Hematopoietic multipotent progenitor cell treated with erythropoietin and hydrocortisone succinate and interleukin-3 and kit ligand, for 17 days (in vitro differentiated cells): ENCODE measurements at regions not wholly inside any gene's neighbourhood (a gene's known extent, or its start where the extent isn't known, plus 50 kb on each side); places are given as distances from the start of the nearest gene placed in this dataset.

ENCODE experiments used
- DNase-seq: peaks from one replicate; pipeline ENCODE4 v3.0.0-alpha.2; 2015; ENCODE audit warnings: low spot score

DNA sequence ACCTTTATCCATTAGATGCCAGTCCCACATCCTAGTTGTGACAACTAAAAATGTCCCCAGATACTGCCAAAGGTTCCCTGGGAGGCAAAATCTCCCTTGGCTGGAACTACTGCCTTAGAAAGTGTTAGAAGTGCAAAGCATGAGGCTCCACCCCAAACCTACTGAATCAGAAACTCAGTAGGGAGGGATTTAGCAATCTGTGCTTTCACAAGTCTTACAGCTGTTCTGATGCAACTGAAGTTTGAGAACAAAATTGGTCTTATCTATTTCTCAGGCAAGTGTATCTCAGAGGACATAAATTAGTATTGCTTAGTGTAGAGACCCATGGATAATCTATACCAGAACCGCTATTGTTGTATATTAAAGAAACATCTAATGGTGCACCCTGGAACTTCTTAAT is 70.2 kb downstream of the CLDN1 start:
- DNase-seq = no peak

DNA sequence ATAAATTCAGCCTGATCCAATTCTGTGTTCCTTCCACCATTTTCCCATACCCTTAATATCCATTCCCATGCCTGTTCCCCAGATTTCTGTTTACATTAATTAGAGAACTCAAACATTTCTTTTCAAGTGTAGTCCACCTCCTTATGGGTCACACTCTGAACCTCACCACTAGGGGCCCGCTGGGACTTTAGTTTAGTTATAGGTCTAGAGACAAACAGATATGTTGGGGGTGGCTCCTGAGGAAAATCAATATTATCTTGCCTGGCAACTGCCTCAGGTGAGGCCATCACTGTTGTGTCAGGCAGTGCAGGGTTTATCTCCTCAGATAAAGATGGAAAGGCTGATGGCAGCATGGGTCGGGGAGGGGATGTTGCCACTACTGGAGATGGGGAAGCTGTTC is 72.8 kb downstream of the CLDN1 start:
- DNase-seq = no peak

DNA sequence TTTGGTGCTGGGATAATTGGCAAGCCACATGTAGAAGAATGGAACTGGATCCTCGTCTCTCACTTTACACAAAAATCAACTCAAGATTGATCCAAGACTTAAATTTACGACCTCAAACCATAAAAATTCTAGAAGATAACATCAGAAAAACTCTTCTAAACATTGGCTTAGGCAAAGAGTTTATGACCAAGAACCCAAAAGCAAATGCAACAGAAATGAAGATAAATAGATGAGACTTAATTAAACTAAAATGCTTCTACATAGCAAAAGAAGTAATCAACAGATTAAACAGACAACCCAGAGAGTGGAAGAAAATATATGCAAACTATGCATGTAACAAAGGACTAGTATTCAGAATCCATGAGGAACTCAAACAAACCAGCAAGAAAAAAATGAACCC is 80.1 kb downstream of the CLDN1 start:
- no peak for DNase-seq

DNA sequence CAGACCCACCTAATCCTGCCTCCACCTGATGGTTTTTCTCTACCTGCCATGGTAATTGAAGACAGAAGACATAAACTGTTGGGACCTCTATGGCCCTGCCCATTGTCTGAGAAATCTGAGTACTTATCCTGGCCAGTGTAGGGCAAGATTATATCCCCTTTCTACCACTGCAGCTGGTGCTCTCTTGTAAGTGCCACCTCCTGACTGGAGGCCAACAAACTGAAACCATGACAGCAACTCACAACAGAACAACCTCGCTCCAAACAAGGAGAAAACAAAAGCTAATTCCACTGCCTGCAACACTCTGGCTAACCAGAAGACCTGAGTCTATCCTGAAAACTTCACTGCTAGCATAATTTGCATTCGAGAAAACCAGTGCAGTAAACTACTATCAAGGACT is 82.9 kb downstream of the CLDN1 start:
- DNase-seq = no peak

DNA sequence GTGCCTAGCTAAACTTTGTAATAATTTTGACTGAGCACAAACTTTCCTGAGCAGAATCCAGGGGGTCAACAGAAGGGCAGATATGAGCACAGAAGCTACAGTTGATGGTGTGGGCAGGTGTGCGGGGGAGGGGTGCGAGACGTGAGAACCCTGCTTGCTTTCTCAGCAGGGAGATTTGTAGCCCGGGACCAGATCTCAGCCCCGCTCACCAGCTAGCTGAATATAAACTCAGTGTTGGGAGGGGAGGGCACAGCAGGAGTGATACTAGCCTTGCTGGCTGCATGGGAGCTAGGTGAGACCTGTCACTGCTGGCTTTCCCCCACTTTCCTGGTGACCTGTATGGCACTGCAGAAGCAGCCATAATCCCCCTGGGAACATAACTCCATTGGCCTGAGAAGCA is 83.4 kb downstream of the CLDN1 start:
- DNase-seq = no peak

DNA sequence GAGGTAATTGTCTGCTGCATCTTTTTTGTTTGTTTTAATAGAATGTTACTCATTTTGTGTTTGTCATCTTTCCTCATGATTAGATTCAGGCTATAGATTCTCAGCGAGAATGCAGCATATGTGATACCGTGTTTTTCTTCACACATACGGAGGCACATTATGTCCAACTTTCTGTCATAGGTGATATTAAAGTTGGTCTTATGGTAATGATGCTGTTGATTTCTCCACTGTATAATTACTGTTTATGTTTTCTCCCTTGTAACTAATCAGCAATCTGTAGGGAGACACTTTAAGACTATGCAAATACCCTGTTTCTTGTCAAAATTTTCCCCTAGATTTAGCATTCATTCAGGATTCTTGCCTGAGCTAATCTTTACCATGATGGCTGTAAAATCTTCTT is 87.6 kb downstream of the CLDN1 start:
- DNase-seq = no peak

DNA sequence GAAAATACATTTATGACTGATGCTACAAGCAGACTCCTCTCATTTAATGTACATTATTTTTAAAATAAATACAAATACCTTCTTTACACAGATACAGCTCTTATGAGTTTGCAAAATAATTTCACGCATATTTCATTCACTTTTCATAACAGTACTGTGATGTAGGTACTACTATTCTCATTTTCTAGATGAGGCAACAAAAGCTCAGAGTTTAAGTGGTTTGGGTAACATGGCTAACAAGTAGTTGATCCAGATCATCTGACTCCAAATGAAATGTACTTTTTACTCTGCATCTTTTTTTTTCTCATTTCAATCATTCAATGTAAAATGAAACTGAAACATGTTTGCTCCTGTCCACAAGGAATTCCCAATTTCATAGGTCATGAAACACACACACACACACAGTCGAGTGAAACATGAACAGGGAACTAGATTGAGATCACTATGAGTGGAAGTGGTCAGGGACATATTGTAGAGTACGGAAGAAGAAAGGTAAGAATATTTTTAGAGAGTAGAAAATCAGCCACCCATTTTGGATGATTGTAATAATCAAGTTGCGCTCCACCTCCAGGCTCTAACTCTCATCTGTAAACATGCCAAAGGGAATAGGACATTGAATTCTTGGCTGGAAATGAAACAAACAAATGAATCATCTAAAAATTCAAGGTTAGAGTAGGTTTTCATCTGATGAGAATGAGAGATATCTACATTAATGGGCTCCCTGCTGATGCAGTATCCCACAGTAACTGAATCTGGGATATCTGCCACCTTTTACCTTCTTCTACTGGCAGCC is 92.4 kb downstream of the CLDN1 start:
- DNase-seq = no peak

DNA sequence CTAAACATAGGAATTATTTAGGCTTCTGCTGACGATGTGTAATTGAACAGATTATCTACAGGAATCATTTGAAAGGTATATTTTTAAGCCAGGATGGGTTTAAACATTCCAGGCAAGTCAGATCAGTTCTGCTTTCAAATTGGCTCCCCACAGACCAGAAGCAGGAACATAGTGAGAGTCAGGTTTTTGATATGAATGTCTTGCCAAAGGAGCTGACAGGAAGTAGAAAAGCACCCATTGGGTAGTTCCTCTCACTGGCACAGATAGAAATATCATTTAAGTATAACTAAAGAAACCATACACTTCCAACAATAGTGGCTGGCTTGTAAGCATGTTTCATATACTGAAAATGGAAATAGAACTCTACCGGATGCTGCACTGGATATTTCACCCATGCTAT is 95.2 kb downstream of the CLDN1 start:
- no peak for DNase-seq

DNA sequence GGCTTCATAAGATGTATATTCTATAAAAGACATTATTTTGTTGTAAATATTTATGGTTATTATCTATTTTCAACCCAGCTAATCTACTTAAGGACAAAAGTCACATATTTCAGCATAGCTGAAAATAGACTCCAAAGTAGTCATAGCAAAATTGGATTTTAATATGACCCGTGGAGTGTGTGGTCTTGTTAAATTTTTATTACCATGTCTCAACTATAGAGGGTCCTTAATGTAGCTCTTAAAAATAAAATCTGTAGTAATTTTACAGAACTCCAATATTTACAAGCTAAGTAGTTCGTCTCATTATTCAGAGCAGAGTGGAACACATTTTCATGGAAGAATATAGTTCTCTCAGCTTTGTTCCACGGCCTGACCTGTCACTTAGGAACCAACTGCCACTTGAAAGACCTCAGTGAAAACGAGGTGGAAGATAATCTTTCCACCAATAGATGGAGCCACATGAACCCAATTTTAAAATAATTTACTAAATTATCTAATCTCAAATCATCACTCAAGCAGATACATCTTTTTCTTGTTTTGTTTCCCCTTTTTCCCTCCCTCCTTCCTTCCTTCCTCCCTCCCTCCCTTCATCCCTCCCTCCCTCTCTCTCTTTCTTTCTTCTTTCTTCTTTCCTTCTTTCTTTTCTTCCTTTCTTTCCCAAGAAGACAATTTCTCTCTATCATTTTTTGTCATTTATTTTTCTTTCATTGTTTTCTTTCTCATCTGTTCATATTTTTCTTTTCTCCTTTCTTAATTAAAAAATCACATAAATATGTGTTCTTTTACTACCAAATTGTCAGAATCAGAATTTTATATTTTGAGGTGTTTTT is 97.2 kb downstream of the CLDN1 start:
- DNase-seq = no peak

DNA sequence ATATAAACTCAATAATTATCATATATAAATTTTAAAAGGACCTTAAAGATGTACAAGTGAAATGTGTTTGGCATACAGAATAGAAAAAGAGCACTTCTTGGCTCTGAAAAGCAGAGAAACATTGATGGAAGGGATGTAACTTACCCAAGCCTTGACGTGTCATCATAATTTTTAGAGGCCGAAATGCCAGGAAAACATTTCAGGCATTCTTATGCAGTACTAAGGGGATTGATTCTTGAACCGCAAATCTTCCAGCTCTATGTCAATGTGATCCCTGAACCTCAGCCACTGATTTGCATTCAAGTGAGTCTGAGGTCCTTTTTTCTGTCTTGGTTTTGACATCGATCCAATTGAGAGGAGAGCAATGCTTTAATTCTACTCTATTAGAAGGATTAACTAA is 97.8 kb downstream of the CLDN1 start:
- DNase-seq = no peak

DNA sequence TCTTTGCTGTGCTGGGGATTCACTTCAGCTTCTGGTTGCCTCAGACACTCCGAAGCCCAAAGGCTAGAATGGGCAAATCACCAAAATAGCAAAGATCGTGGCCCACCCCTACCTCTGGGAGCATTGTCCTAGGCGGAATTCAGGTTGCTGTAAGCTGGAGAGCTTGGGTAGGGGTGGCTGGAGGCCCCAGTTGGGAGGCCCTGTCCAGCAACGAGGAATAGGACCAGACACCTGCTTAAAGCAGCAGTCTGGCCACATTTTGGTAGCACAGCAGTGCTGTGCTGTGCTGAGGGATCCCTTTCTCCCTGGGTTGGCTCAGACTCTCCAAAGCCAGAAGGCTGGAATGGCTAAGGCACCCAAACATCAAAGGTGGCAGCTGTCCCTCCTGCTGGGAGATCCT is 99.3 kb downstream of the CLDN1 start:
- DNase-seq = no peak

DNA sequence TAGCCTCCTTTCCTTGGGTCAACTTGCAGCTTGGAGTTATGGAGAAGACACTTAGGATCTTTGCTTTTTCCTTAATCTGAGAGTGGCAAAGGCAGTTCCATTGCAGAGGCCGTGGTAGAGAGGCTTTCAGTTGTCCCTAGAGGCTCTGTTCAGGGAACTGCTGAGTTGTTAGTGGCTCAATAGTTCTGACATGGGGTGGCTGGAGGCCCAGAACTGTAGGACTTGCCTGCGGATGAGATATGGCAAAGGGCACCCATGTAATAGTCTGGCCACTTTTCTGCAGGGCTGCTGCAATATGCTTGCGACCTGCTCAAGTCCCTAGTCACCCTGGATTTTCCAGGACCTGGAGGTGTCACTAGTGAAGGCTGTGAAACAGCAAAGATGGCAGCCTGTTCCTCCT is 99.9 kb downstream of the CLDN1 start:
- DNase-seq = no peak

DNA sequence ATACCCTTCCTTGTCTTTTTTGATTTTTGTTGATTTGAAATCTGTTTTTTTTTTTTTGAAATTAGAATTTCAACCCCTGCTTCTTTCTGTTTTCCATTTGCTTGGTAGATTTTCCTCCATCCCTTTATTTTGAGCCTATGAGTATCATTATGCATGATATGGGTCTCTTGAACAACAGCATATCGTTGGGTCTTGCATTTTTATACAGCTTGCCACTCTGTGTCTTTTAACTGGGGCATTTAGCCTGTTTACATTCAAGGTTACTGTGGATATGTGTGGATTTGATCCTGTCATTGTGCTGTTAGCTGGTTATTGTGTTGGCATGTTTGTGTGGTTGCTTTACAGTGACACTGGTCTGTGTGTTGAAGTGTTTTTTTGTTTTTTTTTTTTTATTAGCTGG is 99.7 kb upstream of the P3H2 start:
- DNase-seq = no peak

DNA sequence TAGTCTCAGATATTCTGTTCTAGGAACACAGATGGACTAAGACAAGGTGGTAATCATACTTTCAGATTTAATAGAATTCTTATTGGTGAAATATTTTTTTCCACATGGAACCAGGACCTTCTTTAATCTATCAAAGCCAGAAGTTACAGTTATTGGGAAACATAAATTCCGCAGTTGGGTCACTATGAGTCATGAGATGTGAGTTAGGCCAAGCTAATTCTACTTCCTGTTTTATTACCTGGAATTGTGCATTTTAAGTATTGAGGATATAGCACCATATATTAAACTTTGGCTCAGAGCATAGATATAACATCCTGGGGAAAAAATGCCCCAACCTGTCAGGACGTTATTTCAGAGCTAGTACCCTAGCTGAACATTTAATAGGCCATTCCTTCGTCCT is 96.4 kb upstream of the P3H2 start:
- no peak for DNase-seq

DNA sequence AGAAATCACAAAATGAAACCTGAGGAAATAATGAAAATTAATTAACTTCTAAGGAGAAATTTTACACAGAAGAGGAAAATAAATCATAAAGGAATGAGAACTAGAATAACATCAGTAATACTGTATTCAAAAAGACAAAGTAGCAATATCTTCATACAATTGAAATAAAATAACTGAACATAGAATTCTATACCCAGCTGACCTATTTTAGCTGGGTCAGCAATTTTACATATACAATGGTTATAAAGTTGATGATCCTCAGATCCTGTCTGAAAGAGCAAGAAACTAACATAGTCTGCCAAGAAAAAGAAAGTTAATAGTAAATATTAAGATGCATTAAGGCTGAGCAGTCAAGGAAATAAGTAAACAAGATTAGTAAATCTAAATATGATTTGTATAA is 93.0 kb upstream of the P3H2 start:
- DNase-seq = no peak

DNA sequence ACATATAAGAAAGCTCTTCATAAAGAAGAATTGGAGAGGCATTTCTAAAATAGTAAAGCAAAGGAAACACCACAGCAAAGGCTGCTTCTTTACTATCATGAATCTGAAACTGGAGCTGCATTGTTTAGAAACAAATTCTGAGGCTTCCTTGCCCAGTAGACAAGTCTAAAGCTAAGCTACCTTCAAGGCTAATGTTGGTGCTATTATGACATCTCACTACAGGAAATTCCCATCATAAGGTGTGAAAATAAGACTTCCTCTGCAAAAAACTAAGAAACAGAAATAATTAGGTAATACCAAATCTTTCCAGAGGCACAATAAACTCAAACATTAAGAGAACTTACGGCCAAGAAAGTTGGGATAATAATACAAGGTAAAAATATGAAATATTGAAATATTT is 89.9 kb upstream of the P3H2 start:
- DNase-seq = no peak

DNA sequence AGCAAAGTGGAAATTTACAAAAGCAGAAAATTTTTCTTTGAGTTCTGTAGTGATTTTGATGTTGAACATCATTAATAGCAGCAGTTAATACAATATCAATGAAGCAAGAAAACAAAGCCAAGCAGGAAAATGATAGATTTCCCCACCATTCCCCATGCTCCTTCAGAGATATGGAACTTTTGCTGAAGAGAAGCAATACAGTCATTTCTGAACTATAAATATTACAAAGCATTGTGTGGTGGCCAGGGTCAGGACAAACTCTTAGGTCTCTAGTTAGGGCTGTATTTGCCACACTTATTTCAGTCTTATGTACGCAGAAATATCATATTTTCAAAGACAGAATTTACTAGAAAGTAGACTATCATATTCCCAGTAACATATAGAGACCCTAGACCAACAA is 88.8 kb upstream of the P3H2 start:
- DNase-seq = no peak

DNA sequence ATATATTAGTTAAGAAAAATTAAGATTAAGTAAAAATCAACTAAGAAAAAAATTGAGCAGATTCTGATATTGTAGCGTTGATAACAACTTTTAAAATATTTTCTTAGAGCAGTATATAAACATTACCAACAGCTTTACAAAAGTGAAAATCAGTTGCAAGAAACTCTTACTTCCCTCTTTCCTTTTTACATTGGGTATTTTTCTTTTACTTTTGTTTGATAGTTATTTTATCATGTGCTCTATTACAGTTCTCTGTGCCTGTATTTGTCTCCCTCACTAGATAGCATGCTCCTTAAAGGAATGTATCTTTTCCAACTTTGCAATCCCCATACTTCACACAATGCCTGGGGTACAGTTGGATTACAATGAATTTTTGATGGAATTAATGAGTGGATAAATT is 87.5 kb upstream of the P3H2 start:
- DNase-seq = no peak

DNA sequence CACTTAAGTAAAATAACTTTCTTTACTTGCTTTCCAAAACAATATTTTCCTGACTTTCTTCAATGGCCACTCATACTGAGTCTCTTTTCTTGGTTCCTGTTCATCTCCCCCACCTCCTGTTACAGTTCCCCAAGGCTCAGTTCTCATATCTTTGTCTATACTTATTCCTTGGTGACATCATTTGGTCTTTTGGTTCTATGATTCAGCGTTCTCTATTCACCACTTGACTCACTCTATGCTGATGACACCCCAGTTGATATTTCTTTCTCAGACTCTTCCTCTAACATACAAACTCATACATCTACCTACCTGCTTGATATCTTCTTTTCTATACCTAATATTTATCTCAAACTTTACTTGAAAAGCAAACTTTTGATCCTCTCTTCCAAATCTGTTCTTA is 85.0 kb upstream of the P3H2 start:
- no peak for DNase-seq

DNA sequence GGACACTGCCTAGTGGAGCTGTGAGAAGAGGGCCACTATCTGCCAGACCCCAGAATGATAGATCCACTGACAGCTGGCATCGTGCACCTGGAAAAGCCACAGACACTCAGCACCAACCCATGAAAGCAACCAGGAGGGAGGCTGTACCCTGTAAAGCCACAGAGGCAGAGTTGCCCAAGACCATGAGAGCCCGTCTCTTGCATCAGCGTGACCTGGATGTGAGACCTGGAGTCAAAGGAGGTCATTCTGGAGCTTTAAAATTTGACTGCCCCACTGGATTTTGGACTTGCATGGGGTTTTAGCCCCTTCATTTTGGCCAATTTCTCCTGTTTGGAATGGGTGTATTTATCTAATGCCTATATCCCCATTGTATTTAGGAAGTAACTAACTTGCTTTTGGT is 83.5 kb upstream of the P3H2 start:
- no peak for DNase-seq

DNA sequence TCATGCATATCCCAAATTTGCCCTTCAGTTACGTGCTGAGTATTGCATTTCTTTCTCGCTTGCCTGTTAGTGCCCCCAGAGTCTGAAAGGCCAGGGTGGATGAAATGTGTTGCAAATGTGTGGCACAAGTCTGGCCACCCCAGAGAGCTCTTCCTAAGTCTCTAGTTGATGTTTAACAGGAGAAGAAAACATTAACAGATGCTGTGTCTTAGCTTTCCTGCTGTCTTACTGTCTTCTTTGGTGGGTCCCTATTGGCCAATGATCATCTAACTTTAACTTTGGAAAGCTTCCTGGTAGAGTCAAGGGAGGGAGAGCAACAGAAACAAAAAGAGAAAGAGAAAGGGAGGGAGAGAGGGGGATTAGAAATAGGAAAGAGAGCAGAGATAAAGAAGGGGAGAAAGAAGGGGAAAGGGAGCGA is 76.7 kb upstream of the P3H2 start:
- no peak for DNase-seq

DNA sequence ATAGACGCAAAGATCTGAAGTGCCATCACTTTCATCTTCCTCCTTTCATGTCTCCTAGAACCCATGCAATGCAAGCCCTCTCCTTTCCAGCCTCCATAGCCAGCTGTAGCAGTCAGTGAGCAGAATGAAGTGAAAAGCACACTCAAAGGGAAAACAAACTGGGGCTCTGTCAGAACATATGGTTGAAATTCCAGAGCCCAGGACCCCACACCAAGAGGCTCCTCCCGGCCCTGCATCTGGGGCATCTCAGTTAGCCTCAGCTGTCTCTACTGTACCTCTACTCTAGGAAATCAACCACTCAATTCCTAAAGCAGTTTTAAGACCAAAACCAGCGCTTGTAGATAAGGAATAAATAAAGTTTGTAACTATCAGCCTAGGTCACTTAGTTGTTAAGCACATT is 73.8 kb upstream of the P3H2 start:
- DNase-seq = no peak

DNA sequence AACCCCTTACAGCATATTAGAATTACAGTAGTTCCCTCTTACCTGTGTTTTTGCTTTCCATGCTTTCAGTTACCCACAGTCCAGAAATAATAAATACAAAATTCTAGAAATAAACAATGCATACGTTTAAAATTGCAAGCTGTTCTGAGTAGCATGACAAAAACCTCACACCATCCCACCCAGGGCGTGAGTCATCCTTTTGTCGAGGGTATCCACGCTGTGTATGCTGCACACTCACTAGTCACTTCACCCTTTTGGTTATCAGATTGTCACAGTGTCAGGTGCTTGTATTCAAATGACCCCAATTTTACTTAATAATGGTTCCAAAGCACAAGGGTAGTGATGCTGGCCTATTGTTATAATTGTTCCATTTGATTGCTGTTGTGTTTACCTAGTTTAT is 72.5 kb upstream of the P3H2 start:
- DNase-seq = no peak

DNA sequence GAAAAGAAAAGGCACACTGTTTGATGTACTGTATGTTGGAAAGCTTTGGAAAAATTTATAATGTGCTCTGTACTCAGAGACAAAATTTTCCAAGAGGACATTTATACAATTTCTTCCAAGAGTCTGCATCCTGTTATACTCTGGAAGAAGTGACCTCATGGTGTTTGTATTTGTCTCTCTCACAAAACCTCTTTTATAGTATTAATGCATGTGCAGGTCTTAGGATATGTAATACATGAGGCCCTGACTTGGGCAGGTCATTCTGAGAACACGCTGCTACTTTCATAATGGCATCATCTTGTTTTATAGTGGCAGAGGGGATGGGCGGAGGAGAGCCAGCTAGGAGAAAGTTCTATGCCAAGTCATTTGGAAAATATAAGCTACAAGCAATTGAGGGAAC is 72.0 kb upstream of the P3H2 start:
- DNase-seq = no peak
